HFF-Myc (cell line): ENCODE measurements at regions not wholly inside any gene's neighbourhood (a gene's known extent, or its start where the extent isn't known, plus 50 kb on each side); places are given as distances from the start of the nearest gene placed in this dataset.

Source experiments
- DNase-seq: peaks from one replicate; pipeline ENCODE4 v3.0.0-alpha.2; 2011; ENCODE audit warnings: low read depth; ENCODE audit errors: extremely low read depth
- H3K4me3 ChIP-seq: replicated peaks from 2 replicates; pipeline ENCODE4 v1.5.1; 2011; ENCODE audit warnings: low read depth, mild to moderate bottlenecking, control low read depth, low read length
- CTCF ChIP-seq: IDR thresholded peaks from 2 replicates; pipeline ENCODE4 v1.5.1; 2012; ENCODE audit warnings: mild to moderate bottlenecking, low read depth, low read length, control low read depth; ENCODE audit errors: missing control alignments

- no peak for DNase-seq
- H3K4me3 ChIP-seq = no peak overlapping the region
- TF ChIP-seq CTCF = no peak
These were observed 476.4 kb downstream of the MIAT start for GRCh38 chr22:27133681-27134314.

- no peak for TF ChIP-seq CTCF
- DNase-seq = peak; percentile 71
- H3K4me3 ChIP-seq = no peak overlapping the region
These were observed 476.9 kb downstream of the MIAT start for GRCh38 chr22:27134315-27134701.

GRCh38 chr22:27135031-27135981 is 477.9 kb downstream of the MIAT start:
- no peak for TF ChIP-seq CTCF

GRCh38 chr22:27136596-27136995 is 479.2 kb downstream of the MIAT start:
- TF ChIP-seq CTCF = no peak
- H3K4me3 ChIP-seq = no peak overlapping the region
- DNase-seq = no peak

More at GRCh38 chr22:27135031-27135981, 477.9 kb downstream of the MIAT start:
- DNase-seq = no peak
- no peak overlapping the region for H3K4me3 ChIP-seq

- no peak for TF ChIP-seq CTCF
- no peak for DNase-seq
- no peak overlapping the region for H3K4me3 ChIP-seq
These were observed 480.5 kb downstream of the MIAT start for GRCh38 chr22:27137871-27138337.

GRCh38 chr22:27138471-27138870 is 481.1 kb downstream of the MIAT start:
- TF ChIP-seq CTCF = no peak
- no peak overlapping the region for H3K4me3 ChIP-seq

More at GRCh38 chr22:27138471-27138870, 481.1 kb downstream of the MIAT start:
- no peak for DNase-seq
